K562 (cell line): ENCODE measurements at regions not wholly inside any gene's neighbourhood (a gene's known extent, or its start where the extent isn't known, plus 50 kb on each side); places are given as distances from the start of the nearest gene placed in this dataset.

Experiments used
- ATAC-seq: fragments of 200-7000 bp; cut with Tn5 transposase; 3 replicates; pipeline ENCODE4 v1.9.1; 2020; ENCODE audit warnings: moderate library complexity
- BruUV-seq: library from RNA; stranded (reverse); fragments of 400-500 nt; replicated peaks from 2 replicates; lab custom pipeline; 2021; lab: Mats Ljungman, UMichigan
- CTCF ChIA-PET: fragments of 300-600 bp; formaldehyde crosslinking; extraction: SDS; loops from one replicate; lab custom pipeline; 2021; ENCODE audit warnings: low intra/inter-chr PET ratio; lab: Yijun Ruan, JAX
- POLR2A ChIA-PET: fragments of 300-600, 350-650 bp; sonication (Branson Sonifier 250); formaldehyde crosslinking; extraction: SDS; loops from one replicate; lab custom pipeline; 2021; ENCODE audit warnings: antibody characterized with exemption, inconsistent platforms; lab: Yijun Ruan, JAX
- DNase-seq, 4 experiments: peaks; one replicate each; pipeline versions ENCODE4 v3.0.0 to v3.0.0-alpha.2; 2011 to 2018; ENCODE audit warnings: low spot score in 3 of 4, mixed read lengths in 3 of 4; ENCODE audit errors: extremely low read depth in 1 of 4
- FAIRE-seq: peaks from 2 replicates; lab custom pipeline; 2011; peaks lifted over from hg19 to GRCh38; lab: Jason Lieb, UNC
- H2AFZ ChIP-seq: 2 replicates; pipeline ENCODE4 v1.6.0; 2011; ENCODE audit warnings: low read depth, low read length, control low read depth, inconsistent platforms
- H3K27ac ChIP-seq: fragments of 200-600 bp; 3 replicates; pipeline ENCODE4 v1.8.0; 2011; ENCODE audit warnings: low read depth, mild to moderate bottlenecking, control low read depth, inconsistent platforms, low read length, moderate library complexity, mixed read lengths; ENCODE audit errors: extremely low read depth
- H3K27me3 ChIP-seq, 2 experiments: fragments of 300-600 bp in 1 of 2; 2 replicates in 1 of 2; 3 replicates in 1 of 2; pipeline versions ENCODE4 v1.6.0 to v1.8.0; 2011; ENCODE audit warnings: inconsistent platforms in 2 of 2, low read length in 2 of 2, mild to moderate bottlenecking in 1 of 2, mixed read lengths in 1 of 2, moderate library complexity in 1 of 2; ENCODE audit not compliant: control insufficient read depth in 2 of 2, insufficient read depth in 2 of 2
- H3K36me3 ChIP-seq: fragments of 300-600 bp; 3 replicates; pipeline ENCODE4 v1.8.0; 2011; ENCODE audit warnings: mild to moderate bottlenecking, low read length, inconsistent platforms; ENCODE audit not compliant: control insufficient read depth, insufficient read depth
- H3K4me1 ChIP-seq, 2 experiments: fragments of 200-600 bp in 1 of 2; replicated peaks in 1 of 2; 2 replicates in 1 of 2; 3 replicates in 1 of 2; pipeline versions ENCODE4 v1.5.1 to v1.8.0; 2011; ENCODE audit warnings: inconsistent platforms in 2 of 2, low read length in 2 of 2, mild to moderate bottlenecking in 1 of 2, mixed read lengths in 1 of 2, moderate library complexity in 1 of 2; ENCODE audit not compliant: control insufficient read depth in 2 of 2, insufficient read depth in 2 of 2
- H3K4me2 ChIP-seq: 2 replicates; pipeline ENCODE4 v1.6.1; 2011; ENCODE audit warnings: low read length, control low read depth, inconsistent platforms, mixed read lengths; ENCODE audit not compliant: insufficient read depth
- H3K4me3 ChIP-seq: fragments of 200-600 bp; sonication (generic), shearing (Covaris generic); 2 replicates; pipeline ENCODE4 v1.5.1; 2016; ENCODE audit warnings: control low read depth, inconsistent platforms
- H3K79me2 ChIP-seq: fragments of 200-600 bp; 3 replicates; pipeline ENCODE4 v1.8.0; 2011; ENCODE audit warnings: low read length, inconsistent platforms; ENCODE audit not compliant: control insufficient read depth, insufficient read depth
- H3K9ac ChIP-seq, 2 experiments: 2 replicates each; pipeline versions ENCODE4 v1.6.0 to v1.6.1; 2011; ENCODE audit warnings: low read depth in 2 of 2, low read length in 2 of 2, control low read depth in 1 of 2, inconsistent platforms in 1 of 2, mild to moderate bottlenecking in 1 of 2, mixed read lengths in 1 of 2; ENCODE audit not compliant: insufficient read depth in 1 of 2
- H3K9me1 ChIP-seq: one replicate; pipeline ENCODE4 v1.6.0; 2011; ENCODE audit warnings: inconsistent platforms, mild to moderate bottlenecking, low read length, moderate library complexity; ENCODE audit not compliant: control insufficient read depth, insufficient read depth
- H3K9me3 ChIP-seq: replicated peaks from 2 replicates; pipeline ENCODE4 v1.5.1; 2011; ENCODE audit warnings: low read depth, low read length, inconsistent platforms; ENCODE audit not compliant: control insufficient read depth, insufficient read depth
- H4K20me1 ChIP-seq: replicated peaks from 2 replicates; pipeline ENCODE4 v1.6.1; 2011; ENCODE audit warnings: low read length, inconsistent platforms, mixed read lengths; ENCODE audit not compliant: control insufficient read depth, insufficient read depth
- HEY1 ChIP-seq: fragments of 250-450 bp; sonication (Bioruptor Pico); IDR thresholded peaks from 2 replicates; pipeline ENCODE4 v1.5.0; 2020; ENCODE audit warnings: mild to moderate bottlenecking, moderate library complexity, borderline replicate concordance
- MECOM ChIP-seq: fragments of 250-450 bp; sonication (Bioruptor Pico); IDR thresholded peaks from 2 replicates; pipeline ENCODE4 v1.8.0; 2022; ENCODE audit warnings: inconsistent platforms
- NCOA6 ChIP-seq: fragments of 450-650 bp; IDR thresholded peaks from 2 replicates; pipeline ENCODE4 v1.6.1; 2017; ENCODE audit warnings: mild to moderate bottlenecking
- ZNF384 ChIP-seq: IDR thresholded peaks from 2 replicates; pipeline ENCODE4 v1.6.1; 2012; ENCODE audit warnings: low read depth, low read length, improper control_type of control experiment
- ZNF79 ChIP-seq: fragments of 250-450 bp; sonication (Bioruptor Pico); IDR thresholded peaks from 2 replicates; pipeline ENCODE4 v1.4.0; 2020; ENCODE audit warnings: low read depth, mild to moderate bottlenecking, moderate library complexity
- WGBS: fragments of 100-300 bp; shearing (Covaris generic); methylation state at CpG from one replicate; pipeline ENCODE4 v1.1.6; 2016; ENCODE audit warnings: low coverage, mixed read lengths; ENCODE audit not compliant: insufficient coverage; ENCODE audit errors: missing lambda C conversion rate; 5-methylcytosine and 5-hydroxymethylcytosine counted together
- in situ Hi-C: fragments of 300-500 bp; cut with MboI; formaldehyde crosslinking; loops from 4 replicates; pipeline ENCODE4 v1.15.0; 2018; ENCODE audit warnings: inconsistent platforms, mixed read lengths
- intact Hi-C: fragments of 100-400 bp; cut with micrococcal nuclease; formaldehyde crosslinking; loops from 2 replicates; pipeline ENCODE4 v1.14.2; 2022
- TF ChIP-seq, protein P1 (sequence below): fragments of 200-800 bp; sonication (Bioruptor generic); IDR thresholded peaks from 2 replicates; pipeline ENCODE4 v1.6.1; 2016; ENCODE audit warnings: missing genetic modification characterization, missing compliant biosample characterization
- TF ChIP-seq, protein P2 (sequence below): fragments of 450-650 bp; IDR thresholded peaks from 2 replicates; pipeline ENCODE4 v1.6.1; 2017; ENCODE audit warnings: antibody characterized with exemption, mild to moderate bottlenecking
- TF ChIP-seq, protein P3 (sequence below): fragments of 200-800 bp; sonication (Bioruptor generic); IDR thresholded peaks from 2 replicates; pipeline ENCODE4 v1.6.1; 2017; ENCODE audit warnings: missing genetic modification characterization, missing compliant biosample characterization

DNA sequence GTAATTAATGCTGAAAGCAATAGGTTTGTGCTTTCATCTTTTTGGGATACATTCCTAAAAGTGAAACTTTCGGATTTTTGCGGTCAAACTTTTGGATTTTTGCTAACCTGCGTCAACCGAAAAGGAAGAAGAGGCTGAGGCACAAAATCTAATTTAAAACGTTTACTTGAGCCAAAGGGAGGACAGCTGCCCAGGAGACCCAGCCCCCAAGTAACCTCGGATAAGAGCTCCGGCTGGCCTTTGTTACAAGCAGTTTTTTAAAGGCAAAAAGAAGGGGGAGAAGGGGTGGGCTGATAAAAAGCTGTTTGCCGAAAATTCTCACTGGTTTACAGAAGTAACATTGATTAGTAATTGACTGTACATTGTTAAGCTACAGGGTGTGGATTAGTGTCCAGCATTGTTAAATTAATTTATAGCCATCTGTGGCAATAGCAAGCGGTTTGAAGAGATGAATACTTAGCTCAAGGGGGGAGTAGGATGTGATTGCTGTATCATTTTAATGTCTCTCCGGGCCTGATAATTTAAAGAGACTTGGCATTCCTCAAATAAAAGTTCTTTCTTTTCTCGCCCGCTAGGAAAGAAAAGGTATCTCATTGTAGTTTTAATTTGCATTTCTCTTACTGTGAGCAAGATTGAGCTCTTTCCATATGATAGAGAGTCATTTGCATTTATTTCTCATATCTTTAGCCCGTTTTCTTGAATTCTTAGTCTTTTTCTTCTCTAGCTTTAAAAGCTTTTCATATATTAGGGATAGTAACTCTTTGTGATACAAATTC lies 59.1 kb upstream of the USP9X start:
- H3K4me3 ChIP-seq, result no peak overlapping the region
- peak; percentile 29 for FAIRE-seq

More for the DNA sequence above, 59.1 kb upstream of the USP9X start:
- H3K4me2 ChIP-seq, result peak overlapping the region; percentile 25; the same call in 1 of the 2 replicates
- no peaks in the 10 kb centered on the region for H3K36me3 ChIP-seq
- peak overlapping the region; percentile 80 for H2AFZ ChIP-seq
- no peaks in the 10 kb centered on the region for H3K79me2 ChIP-seq
- no peaks in the 10 kb centered on the region for H3K9me3 ChIP-seq
- TF ChIP-seq NCOA6 (no peak), HEY1 (CRISPR knock-in tag) (no peak), ZNF79 (CRISPR knock-in tag) (no peak), MECOM (CRISPR knock-in tag) (no peak), ZNF384 (peak; percentile 64)
- TF ChIP-seq, protein P1, sequence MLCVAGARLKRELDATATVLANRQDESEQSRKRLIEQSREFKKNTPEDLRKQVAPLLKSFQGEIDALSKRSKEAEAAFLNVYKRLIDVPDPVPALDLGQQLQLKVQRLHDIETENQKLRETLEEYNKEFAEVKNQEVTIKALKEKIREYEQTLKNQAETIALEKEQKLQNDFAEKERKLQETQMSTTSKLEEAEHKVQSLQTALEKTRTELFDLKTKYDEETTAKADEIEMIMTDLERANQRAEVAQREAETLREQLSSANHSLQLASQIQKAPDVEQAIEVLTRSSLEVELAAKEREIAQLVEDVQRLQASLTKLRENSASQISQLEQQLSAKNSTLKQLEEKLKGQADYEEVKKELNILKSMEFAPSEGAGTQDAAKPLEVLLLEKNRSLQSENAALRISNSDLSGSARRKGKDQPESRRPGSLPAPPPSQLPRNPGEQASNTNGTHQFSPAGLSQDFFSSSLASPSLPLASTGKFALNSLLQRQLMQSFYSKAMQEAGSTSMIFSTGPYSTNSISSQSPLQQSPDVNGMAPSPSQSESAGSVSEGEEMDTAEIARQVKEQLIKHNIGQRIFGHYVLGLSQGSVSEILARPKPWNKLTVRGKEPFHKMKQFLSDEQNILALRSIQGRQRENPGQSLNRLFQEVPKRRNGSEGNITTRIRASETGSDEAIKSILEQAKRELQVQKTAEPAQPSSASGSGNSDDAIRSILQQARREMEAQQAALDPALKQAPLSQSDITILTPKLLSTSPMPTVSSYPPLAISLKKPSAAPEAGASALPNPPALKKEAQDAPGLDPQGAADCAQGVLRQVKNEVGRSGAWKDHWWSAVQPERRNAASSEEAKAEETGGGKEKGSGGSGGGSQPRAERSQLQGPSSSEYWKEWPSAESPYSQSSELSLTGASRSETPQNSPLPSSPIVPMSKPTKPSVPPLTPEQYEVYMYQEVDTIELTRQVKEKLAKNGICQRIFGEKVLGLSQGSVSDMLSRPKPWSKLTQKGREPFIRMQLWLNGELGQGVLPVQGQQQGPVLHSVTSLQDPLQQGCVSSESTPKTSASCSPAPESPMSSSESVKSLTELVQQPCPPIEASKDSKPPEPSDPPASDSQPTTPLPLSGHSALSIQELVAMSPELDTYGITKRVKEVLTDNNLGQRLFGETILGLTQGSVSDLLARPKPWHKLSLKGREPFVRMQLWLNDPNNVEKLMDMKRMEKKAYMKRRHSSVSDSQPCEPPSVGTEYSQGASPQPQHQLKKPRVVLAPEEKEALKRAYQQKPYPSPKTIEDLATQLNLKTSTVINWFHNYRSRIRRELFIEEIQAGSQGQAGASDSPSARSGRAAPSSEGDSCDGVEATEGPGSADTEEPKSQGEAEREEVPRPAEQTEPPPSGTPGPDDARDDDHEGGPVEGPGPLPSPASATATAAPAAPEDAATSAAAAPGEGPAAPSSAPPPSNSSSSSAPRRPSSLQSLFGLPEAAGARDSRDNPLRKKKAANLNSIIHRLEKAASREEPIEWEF (CRISPR knock-in tag), result no peak
- TF ChIP-seq, protein P2, sequence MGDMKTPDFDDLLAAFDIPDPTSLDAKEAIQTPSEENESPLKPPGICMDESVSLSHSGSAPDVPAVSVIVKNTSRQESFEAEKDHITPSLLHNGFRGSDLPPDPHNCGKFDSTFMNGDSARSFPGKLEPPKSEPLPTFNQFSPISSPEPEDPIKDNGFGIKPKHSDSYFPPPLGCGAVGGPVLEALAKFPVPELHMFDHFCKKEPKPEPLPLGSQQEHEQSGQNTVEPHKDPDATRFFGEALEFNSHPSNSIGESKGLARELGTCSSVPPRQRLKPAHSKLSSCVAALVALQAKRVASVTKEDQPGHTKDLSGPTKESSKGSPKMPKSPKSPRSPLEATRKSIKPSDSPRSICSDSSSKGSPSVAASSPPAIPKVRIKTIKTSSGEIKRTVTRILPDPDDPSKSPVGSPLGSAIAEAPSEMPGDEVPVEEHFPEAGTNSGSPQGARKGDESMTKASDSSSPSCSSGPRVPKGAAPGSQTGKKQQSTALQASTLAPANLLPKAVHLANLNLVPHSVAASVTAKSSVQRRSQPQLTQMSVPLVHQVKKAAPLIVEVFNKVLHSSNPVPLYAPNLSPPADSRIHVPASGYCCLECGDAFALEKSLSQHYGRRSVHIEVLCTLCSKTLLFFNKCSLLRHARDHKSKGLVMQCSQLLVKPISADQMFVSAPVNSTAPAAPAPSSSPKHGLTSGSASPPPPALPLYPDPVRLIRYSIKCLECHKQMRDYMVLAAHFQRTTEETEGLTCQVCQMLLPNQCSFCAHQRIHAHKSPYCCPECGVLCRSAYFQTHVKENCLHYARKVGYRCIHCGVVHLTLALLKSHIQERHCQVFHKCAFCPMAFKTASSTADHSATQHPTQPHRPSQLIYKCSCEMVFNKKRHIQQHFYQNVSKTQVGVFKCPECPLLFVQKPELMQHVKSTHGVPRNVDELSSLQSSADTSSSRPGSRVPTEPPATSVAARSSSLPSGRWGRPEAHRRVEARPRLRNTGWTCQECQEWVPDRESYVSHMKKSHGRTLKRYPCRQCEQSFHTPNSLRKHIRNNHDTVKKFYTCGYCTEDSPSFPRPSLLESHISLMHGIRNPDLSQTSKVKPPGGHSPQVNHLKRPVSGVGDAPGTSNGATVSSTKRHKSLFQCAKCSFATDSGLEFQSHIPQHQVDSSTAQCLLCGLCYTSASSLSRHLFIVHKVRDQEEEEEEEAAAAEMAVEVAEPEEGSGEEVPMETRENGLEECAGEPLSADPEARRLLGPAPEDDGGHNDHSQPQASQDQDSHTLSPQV, result 0 out of 2 replicates have a peak, but pooled peaks have one; percentile 14
- TF ChIP-seq, protein P3, sequence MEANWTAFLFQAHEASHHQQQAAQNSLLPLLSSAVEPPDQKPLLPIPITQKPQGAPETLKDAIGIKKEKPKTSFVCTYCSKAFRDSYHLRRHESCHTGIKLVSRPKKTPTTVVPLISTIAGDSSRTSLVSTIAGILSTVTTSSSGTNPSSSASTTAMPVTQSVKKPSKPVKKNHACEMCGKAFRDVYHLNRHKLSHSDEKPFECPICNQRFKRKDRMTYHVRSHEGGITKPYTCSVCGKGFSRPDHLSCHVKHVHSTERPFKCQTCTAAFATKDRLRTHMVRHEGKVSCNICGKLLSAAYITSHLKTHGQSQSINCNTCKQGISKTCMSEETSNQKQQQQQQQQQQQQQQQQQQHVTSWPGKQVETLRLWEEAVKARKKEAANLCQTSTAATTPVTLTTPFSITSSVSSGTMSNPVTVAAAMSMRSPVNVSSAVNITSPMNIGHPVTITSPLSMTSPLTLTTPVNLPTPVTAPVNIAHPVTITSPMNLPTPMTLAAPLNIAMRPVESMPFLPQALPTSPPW (CRISPR knock-in tag), result peak; percentile 45
- intact Hi-C loops, result loop anchor here (5.0 kb wide), 1 partner anchor 61 kb away; the partner anchor contains the start of gene USP9X
- CTCF ChIA-PET, result no interaction called here
- no peaks in the 10 kb centered on the region for H4K20me1 ChIP-seq
- H3K27ac ChIP-seq, result peak overlapping the region; percentile 42; the same call in 1 of the 3 replicates
- ATAC-seq, result peak; percentile 73
- peaks cover 0 to 3% of the 10 kb centered on the region in 2 experiments; a peak in 2 of 5 replicates for H3K4me1 ChIP-seq
- no peaks in the 10 kb centered on the region for H3K9me1 ChIP-seq
- 17% methylated on average over 12 of the region's 13 CpGs for WGBS
- H3K9ac ChIP-seq, result peak overlapping the region; percentile 38 to 48; a peak in 3 of 4 replicates
- no TSS peak for BruUV-seq
- H3K27me3 ChIP-seq, result no peaks in the 10 kb centered on the region
- POLR2A ChIA-PET, result interaction anchor here (0.6 to 0.7 kb wide), 2 partner anchors 8 to 94 kb away, joined by 3 read pairs; no protein-coding TSS in a partner anchor
- in situ Hi-C loops, result no loop called here
- DNase-seq, result peak in 2 of 4 experiments; percentile 22 to 42
